Cardiac muscle cell (in vitro differentiated cells and primary cell): ENCODE measurements at regions not wholly inside any gene's neighbourhood (a gene's known extent, or its start where the extent isn't known, plus 50 kb on each side); places are given as distances from the start of the nearest gene placed in this dataset.

Experiments used
- DNase-seq, 2 donors: peaks; one replicate each; pipeline versions ENCODE4 v3.0.0 to v3.0.0-alpha.2; 2010 to 2017; ENCODE audit warnings: low read depth in 1 of 2, low spot score in 1 of 2
- H3K27ac ChIP-seq: fragments of 200-600 bp; sonication (generic); 2 replicates; pipeline ENCODE4 v1.5.1; 2016
- H3K27me3 ChIP-seq: fragments of 200-600 bp; sonication (generic); 2 replicates; pipeline ENCODE4 v1.6.0; 2016; ENCODE audit warnings: control low read depth
- H3K36me3 ChIP-seq: fragments of 200-600 bp; sonication (generic); 2 replicates; pipeline ENCODE4 v1.5.1; 2016; ENCODE audit warnings: control low read depth
- H3K4me1 ChIP-seq: fragments of 200-600 bp; sonication (generic); 2 replicates; pipeline ENCODE4 v1.8.1; 2017; ENCODE audit warnings: low read depth, mild to moderate bottlenecking, mixed run types
- H3K4me3 ChIP-seq: fragments of 200-600 bp; sonication (generic); 2 replicates; pipeline ENCODE4 v1.5.1; 2016; ENCODE audit warnings: mild to moderate bottlenecking
- H3K9me3 ChIP-seq: fragments of 200-600 bp; sonication (generic); 2 replicates; pipeline ENCODE4 v1.5.1; 2017; ENCODE audit warnings: low read depth, mild to moderate bottlenecking, control low read depth
- CTCF ChIP-seq: IDR thresholded peaks from 2 replicates; pipeline ENCODE4 v1.5.1; 2012; ENCODE audit warnings: low read depth, mild to moderate bottlenecking, low read length

GRCh38 chr6:43869792-43870659 is 100.0 kb downstream of the VEGFA start:
- H3K27me3 ChIP-seq: no peaks in the 10 kb centered on the region
- no peak for TF ChIP-seq CTCF
- H3K9me3 ChIP-seq: no peaks in the 10 kb centered on the region
- H3K36me3 ChIP-seq: no peaks in the 10 kb centered on the region
- peaks cover 58% of the 10 kb centered on the region for H3K4me1 ChIP-seq
- peak overlapping the region; percentile 7 for H3K27ac ChIP-seq
- no peak for DNase-seq
- H3K4me3 ChIP-seq: no peak overlapping the region

GRCh38 chr6:43869079-43869710 is 99.2 kb downstream of the VEGFA start:
- DNase-seq: no peak
- H3K27me3 ChIP-seq: no peaks in the 10 kb centered on the region
- no peak for TF ChIP-seq CTCF
- H3K36me3 ChIP-seq: no peaks in the 10 kb centered on the region
- H3K27ac ChIP-seq: no peak overlapping the region
- H3K9me3 ChIP-seq: no peaks in the 10 kb centered on the region
- H3K4me3 ChIP-seq: no peak overlapping the region
- peaks cover 61% of the 10 kb centered on the region for H3K4me1 ChIP-seq

- DNase-seq: no peak
- Histone ChIP-seq H3K4me1 (peaks cover 60% of the 10 kb centered on the region), H3K9me3 (no peaks in the 10 kb centered on the region), H3K36me3 (no peaks in the 10 kb centered on the region), H3K27me3 (no peaks in the 10 kb centered on the region), H3K4me3 (no peak overlapping the region), H3K27ac (no peak overlapping the region)
- no peak for TF ChIP-seq CTCF
Observed at GRCh38 chr6:43868467-43868866, 98.5 kb downstream of the VEGFA start.

GRCh38 chr6:43867996-43868395 is 98.0 kb downstream of the VEGFA start:
- TF ChIP-seq CTCF: no peak
- Histone ChIP-seq H3K36me3 (no peaks in the 10 kb centered on the region), H3K27me3 (no peaks in the 10 kb centered on the region), H3K4me3 (no peak overlapping the region), H3K27ac (no peak overlapping the region), H3K9me3 (no peaks in the 10 kb centered on the region), H3K4me1 (peaks cover 56% of the 10 kb centered on the region)
- DNase-seq: no peak

- no peak for TF ChIP-seq CTCF
- Histone ChIP-seq H3K36me3 (no peaks in the 10 kb centered on the region), H3K4me1 (peaks cover 50% of the 10 kb centered on the region), H3K9me3 (no peaks in the 10 kb centered on the region), H3K27ac (no peak overlapping the region), H3K4me3 (no peak overlapping the region), H3K27me3 (no peaks in the 10 kb centered on the region)
- DNase-seq: no peak
Observed at GRCh38 chr6:43867246-43867645, 97.2 kb downstream of the VEGFA start.
